ENCODE measurements at regions not wholly inside any gene's neighbourhood (a gene's known extent, or its start where the extent isn't known, plus 50 kb on each side); places are given as distances from the start of the nearest gene placed in this dataset.

DNA sequence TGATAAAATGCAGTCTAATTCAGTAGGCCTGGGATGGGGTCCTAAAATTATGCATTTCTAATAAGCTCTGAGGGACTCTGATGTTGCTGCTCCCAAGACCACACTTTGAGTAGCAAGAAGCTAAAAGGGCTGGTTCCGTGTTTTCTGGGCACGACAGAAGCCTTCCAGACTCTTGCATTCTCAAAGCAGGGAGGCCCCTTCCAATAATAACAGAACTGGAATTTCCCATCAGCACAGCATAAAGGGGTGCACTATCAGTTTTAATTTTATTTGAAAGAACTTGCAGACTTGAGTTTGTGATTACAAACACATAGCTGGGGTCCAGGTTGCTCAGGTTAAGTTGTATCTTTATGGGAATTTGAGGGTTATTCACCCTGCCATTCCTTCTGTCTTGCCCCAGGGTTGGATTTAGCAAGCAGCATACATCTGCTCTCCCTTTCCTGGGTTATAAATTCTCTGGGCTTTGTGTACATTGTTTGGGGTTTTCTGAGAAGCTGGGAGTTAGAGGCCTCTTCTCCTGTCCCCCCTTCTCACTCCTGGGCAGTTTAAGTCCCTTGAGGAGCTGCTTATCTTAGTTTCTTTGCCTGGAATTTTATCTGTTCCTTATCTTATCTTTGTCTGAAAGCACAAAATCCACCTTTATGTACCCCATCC, 94.2 kb upstream of the SLC2A1 start:
- H3K4me3 Mint-ChIP-seq = no peak overlapping the region
- peaks cover 4% of the 10 kb centered on the region for H3K4me1 Mint-ChIP-seq (ENCODE audit: low read depth)
- no peak overlapping the region for H3K27ac Mint-ChIP-seq
- no peaks in the 10 kb centered on the region for H3K36me3 Mint-ChIP-seq
- no peaks in the 10 kb centered on the region for H3K9me3 Mint-ChIP-seq
- intact Hi-C loops (cut with micrococcal nuclease) = no loop called here
- no peak for DNase-seq
- ChIA-PET CTCF (interaction anchor here (7.9 kb wide), 1 partner anchor 20 kb away, joined by 37 read pairs; no protein-coding TSS in a partner anchor), POLR2A (no interaction called here)
- H3K27me3 Mint-ChIP-seq = no peaks in the 10 kb centered on the region

DNA sequence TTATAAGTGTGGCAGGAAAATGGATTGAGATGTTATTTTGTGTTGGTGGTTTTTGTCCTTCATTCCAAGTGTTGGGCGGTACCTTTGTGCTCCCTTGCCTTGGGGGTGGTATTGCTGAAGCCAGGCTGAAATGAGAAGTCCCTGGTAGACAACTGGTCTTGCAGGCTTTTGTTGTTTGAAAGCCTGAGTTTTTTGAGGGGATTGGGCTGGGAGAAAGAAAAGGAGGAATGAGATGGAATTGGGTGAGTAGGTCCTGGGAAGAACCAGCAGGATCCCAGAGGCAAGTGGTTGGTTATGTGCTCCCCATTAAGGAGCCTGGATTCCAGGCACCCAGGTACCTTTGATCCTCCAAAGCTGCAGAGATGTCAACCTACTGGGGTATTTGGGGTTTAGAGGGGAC, 93.7 kb upstream of the SLC2A1 start:
- H3K27ac Mint-ChIP-seq = no peak overlapping the region
- intact Hi-C loops (cut with micrococcal nuclease) = no loop called here
- DNase-seq = no peak
- H3K4me1 Mint-ChIP-seq (ENCODE audit: low read depth) = no peaks in the 10 kb centered on the region
- H3K27me3 Mint-ChIP-seq = no peaks in the 10 kb centered on the region
- no peak overlapping the region for H3K4me3 Mint-ChIP-seq
- H3K36me3 Mint-ChIP-seq = no peaks in the 10 kb centered on the region
- ChIA-PET POLR2A (no interaction called here), CTCF (interaction anchor here (1.3 to 7.9 kb wide), 2 partner anchors 21 to 129 kb away, joined by 5 to 37 read pairs; no protein-coding TSS in a partner anchor)
- no peaks in the 10 kb centered on the region for H3K9me3 Mint-ChIP-seq

DNA sequence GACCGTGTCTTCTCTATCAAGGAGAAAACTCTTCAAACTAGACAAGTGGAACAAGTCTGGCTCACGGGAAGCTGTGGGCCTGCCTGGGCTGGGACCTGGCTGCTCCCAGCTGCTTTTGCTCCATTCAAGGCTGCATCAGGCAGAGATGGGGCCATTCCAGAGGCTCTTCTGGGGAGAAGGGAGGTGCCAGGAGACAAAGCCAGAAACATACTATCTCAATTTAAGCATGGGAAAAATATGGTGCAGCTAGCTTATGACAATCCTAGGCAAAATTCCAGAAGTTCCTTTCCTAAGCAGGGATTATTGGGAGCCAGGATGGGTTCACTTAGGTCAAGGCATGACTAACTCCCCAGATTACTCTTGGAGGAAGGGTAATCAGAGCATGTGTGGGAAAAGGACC, 90.8 kb upstream of the SLC2A1 start:
- ChIA-PET POLR2A (no interaction called here), CTCF (interaction anchor here (1.0 to 7.9 kb wide), 2 partner anchors 16 to 24 kb away, joined by 3 to 37 read pairs; no protein-coding TSS in a partner anchor)
- intact Hi-C loops (cut with micrococcal nuclease) = no loop called here

DNA sequence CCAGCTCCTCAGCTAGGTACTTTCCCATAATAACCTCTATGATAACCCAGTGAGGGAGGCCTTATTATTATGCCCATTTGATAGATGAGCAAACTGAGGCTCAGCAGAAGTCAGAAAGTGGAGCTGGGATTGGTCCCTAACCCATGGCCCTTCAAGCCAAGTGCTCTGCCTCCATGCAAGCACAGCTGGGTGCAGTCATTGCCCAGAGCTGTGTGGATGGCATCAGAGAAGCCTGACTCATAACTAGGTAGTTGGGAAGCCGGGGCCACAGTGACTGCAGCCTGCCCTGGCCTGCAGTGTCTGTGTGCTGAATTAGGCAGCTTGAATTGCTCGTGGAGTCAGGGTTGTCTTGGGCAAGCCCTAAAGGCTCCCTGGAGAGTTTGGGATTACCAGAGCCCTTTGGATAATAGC, 89.9 kb upstream of the SLC2A1 start:
- no peak for DNase-seq
- H3K4me1 Mint-ChIP-seq (ENCODE audit: low read depth) = no peaks in the 10 kb centered on the region
- ChIA-PET POLR2A (no interaction called here), CTCF (interaction anchor here (0.8 to 7.9 kb wide), 3 partner anchors 10 to 125 kb away, joined by 3 to 37 read pairs (median 4); no protein-coding TSS in a partner anchor)
- H3K4me3 Mint-ChIP-seq = no peak overlapping the region
- H3K27me3 Mint-ChIP-seq = no peaks in the 10 kb centered on the region
- H3K9me3 Mint-ChIP-seq = no peaks in the 10 kb centered on the region
- H3K36me3 Mint-ChIP-seq = no peaks in the 10 kb centered on the region
- H3K27ac Mint-ChIP-seq = no peak overlapping the region
- intact Hi-C loops (cut with micrococcal nuclease) = no loop called here

More for the DNA sequence above, 90.8 kb upstream of the SLC2A1 start:
- no peak for DNase-seq
- H3K4me3 Mint-ChIP-seq = no peak overlapping the region
- no peaks in the 10 kb centered on the region for H3K9me3 Mint-ChIP-seq
- no peak overlapping the region for H3K27ac Mint-ChIP-seq
- no peaks in the 10 kb centered on the region for H3K36me3 Mint-ChIP-seq
- no peaks in the 10 kb centered on the region for H3K4me1 Mint-ChIP-seq (ENCODE audit: low read depth)
- H3K27me3 Mint-ChIP-seq = no peaks in the 10 kb centered on the region

DNA sequence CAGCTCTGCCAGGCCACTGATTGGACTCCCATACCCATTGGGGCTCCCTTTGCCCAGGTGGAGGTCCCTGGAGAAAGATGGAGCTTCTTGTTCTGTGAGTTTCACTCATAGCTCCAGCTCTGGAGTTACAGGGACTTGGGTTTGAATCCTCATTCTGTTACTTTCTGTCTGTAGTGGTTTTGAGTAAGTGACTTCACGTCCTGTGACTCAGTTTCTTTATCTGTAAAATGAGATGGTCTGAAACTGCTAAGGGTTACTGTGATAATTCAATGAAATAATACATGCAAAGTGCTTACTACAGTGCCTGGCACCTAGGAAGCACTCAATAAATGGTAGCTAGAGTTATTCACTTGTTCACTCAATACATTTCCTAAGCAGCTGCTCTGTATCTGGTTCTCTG, 88.5 kb upstream of the SLC2A1 start:
- Mint-ChIP-seq H3K27me3 (no peaks in the 10 kb centered on the region), H3K27ac (no peak overlapping the region), H3K9me3 (no peaks in the 10 kb centered on the region), H3K36me3 (no peaks in the 10 kb centered on the region), H3K4me1 (ENCODE audit: low read depth) (no peaks in the 10 kb centered on the region), H3K4me3 (no peak overlapping the region)
- POLR2A ChIA-PET = no interaction called here
- CTCF ChIA-PET = interaction anchor here (1.1 to 7.9 kb wide), 3 partner anchors 26 to 134 kb away, joined by 4 to 37 read pairs (median 4); no protein-coding TSS in a partner anchor
- intact Hi-C loops (cut with micrococcal nuclease) = no loop called here
- no peak for DNase-seq

DNA sequence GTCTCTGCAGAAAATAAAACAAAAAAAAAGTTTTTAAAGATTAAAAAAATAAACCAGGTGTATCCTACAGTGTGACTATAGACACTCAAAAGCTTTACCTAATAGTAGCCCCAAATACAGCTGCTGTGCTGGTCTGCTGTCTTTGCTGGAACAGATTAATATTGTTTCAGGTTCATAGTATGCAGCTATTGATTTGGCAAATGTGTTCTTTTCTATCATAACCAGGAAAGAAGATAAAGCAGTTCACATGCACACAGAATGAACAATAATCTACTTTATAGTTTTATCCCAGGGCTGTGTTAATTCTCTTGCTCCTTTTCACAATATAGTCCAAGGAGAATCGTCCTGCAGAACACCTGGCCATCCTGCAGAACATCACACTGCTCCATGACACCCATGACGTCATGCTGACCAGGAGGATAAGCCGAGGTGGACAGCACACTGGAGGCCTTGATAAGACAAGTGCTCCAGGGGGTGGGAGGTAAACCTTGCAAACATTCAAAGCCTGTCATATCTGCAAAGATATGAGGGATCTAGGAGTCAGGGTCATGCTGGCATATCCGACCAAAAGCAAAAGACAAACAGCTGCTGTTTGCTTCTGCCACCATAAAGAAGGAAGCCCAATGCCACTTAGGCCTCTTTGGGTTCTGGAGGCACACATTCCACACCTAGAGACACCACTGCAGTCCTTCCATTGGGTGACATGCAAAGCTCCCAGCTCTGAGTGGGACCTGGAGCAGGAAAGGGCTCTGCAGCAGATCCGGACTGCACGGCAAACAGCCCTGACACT, 86.1 kb upstream of the SLC2A1 start:
- H3K36me3 Mint-ChIP-seq = no peaks in the 10 kb centered on the region
- no peaks in the 10 kb centered on the region for H3K27me3 Mint-ChIP-seq
- no peaks in the 10 kb centered on the region for H3K9me3 Mint-ChIP-seq
- ChIA-PET POLR2A (no interaction called here), CTCF (no interaction called here)
- intact Hi-C loops (cut with micrococcal nuclease) = no loop called here
- H3K4me1 Mint-ChIP-seq (ENCODE audit: low read depth) = no peaks in the 10 kb centered on the region
- no peak for DNase-seq
- H3K27ac Mint-ChIP-seq = no peak overlapping the region
- no peak overlapping the region for H3K4me3 Mint-ChIP-seq

DNA sequence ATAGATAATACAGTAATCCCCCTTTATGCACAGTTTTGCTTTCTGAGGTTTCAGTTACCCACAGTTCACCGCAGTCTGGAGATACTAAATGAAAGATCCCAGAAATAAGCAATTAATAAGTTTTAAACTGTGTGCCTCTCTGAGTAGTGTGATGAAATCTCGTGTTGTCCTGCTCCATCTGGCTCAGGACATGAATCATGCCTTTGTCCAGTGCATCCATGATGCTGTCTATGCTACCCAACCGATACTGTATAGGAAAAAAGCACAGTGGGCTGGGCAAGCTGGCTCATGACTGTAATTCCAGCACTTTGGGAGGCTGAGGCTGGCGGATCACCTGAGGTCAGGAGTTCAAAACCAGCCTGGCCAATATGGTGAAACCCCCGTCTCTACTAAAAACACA, 85.0 kb upstream of the SLC2A1 start:
- no peak for DNase-seq
- ChIA-PET CTCF (no interaction called here), POLR2A (no interaction called here)
- H3K4me1 Mint-ChIP-seq (ENCODE audit: low read depth) = no peaks in the 10 kb centered on the region
- no peaks in the 10 kb centered on the region for H3K27me3 Mint-ChIP-seq
- H3K9me3 Mint-ChIP-seq = no peaks in the 10 kb centered on the region
- intact Hi-C loops (cut with micrococcal nuclease) = no loop called here
- no peak overlapping the region for H3K4me3 Mint-ChIP-seq
- H3K27ac Mint-ChIP-seq = no peak overlapping the region
- no peaks in the 10 kb centered on the region for H3K36me3 Mint-ChIP-seq

DNA sequence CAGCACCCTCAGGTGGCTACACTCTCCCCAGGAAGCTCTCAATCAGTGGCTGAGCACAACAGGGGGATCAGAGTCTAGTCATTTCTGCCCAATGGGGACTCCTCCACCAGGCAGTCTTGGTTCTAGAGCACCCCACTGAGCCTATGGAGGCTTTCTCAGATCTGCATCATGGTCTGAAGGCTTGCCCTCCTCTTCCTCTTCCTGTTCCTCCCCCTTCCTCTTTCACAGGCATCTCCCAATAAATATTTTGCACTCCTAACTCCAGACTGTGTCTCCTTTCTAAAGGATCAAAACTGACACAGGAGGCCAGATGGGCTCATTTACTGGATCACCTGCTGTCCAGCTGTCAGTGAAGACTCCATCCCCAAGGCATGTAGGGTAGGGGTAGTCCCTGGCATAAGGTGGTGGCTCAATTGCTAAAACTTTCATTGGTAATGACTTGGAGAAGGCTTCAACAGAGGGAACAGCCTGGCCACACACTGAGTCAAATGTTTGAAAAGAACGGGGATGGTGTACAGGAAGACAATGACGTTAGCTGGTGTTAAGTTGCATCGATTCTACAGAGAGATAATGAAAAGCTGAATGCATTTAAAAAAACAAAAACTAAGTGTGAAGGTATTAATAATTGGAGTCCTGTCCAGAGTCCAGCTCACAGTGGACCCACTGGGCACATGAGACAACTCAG, 84.2 kb upstream of the SLC2A1 start:
- no peak for DNase-seq
- ChIA-PET POLR2A (no interaction called here), CTCF (interaction anchor here (1.1 to 2.7 kb wide), 2 partner anchors 31 to 120 kb away, joined by 3 to 9 read pairs; no protein-coding TSS in a partner anchor)
- H3K9me3 Mint-ChIP-seq = no peaks in the 10 kb centered on the region
- intact Hi-C loops (cut with micrococcal nuclease) = no loop called here
- H3K4me1 Mint-ChIP-seq (ENCODE audit: low read depth) = no peaks in the 10 kb centered on the region
- H3K36me3 Mint-ChIP-seq = no peaks in the 10 kb centered on the region
- H3K4me3 Mint-ChIP-seq = no peak overlapping the region
- no peaks in the 10 kb centered on the region for H3K27me3 Mint-ChIP-seq
- H3K27ac Mint-ChIP-seq = no peak overlapping the region

DNA sequence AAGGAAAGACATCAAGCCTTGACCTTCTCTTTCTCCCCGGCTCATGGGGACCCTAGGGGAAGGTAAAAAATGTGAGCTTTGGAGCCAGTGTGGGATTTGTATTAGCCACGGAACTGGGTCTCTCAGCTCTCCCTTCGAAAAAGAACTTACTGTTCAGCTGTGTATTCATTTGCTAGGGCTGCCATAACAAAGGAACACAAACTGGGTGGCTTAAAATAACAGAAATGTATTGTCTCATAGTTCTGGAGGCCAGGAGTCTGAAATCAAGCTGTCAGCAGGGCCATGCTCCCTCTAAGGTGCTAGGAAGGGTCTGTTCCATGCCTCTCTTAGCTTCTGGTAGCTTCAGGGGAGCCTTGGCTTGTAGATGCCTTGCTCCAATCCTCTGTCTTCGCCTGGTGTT, 83.5 kb upstream of the SLC2A1 start:
- Mint-ChIP-seq H3K36me3 (no peaks in the 10 kb centered on the region), H3K4me3 (no peak overlapping the region), H3K4me1 (ENCODE audit: low read depth) (no peaks in the 10 kb centered on the region), H3K27ac (no peak overlapping the region), H3K9me3 (no peaks in the 10 kb centered on the region), H3K27me3 (no peaks in the 10 kb centered on the region)
- intact Hi-C loops (cut with micrococcal nuclease) = no loop called here
- ChIA-PET POLR2A (no interaction called here), CTCF (interaction anchor here (1.1 to 2.7 kb wide), 2 partner anchors 31 to 119 kb away, joined by 3 to 9 read pairs; no protein-coding TSS in a partner anchor)
- DNase-seq = no peak

DNA sequence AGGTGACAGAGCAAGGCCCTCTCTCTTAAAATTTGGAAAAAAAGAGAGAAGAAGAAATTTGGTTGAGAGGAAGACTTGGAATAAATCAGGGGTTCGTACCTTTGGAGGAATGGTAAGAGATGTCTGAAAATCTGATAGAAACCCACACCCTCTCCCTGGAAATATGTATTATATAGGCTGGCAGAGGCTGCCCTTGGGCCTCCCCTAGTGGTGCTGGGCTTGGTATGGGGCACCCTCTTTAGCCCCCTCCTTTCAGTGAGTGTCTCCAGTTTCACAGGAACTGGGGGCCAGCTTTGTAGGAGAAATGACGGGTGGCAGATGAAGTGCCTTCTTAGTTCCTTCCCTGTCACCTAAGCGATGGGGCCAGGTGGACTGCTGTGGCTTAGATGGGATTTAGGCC, 82.9 kb upstream of the SLC2A1 start:
- no peak overlapping the region for H3K4me3 Mint-ChIP-seq
- CTCF ChIA-PET = interaction anchor here (1.1 to 2.7 kb wide), 2 partner anchors 32 to 119 kb away, joined by 3 to 9 read pairs; no protein-coding TSS in a partner anchor
- H3K27me3 Mint-ChIP-seq = no peaks in the 10 kb centered on the region
- H3K36me3 Mint-ChIP-seq = no peaks in the 10 kb centered on the region
- H3K27ac Mint-ChIP-seq = no peak overlapping the region
- no peaks in the 10 kb centered on the region for H3K4me1 Mint-ChIP-seq (ENCODE audit: low read depth)
- no peak for DNase-seq
- POLR2A ChIA-PET = no interaction called here
- intact Hi-C loops (cut with micrococcal nuclease) = no loop called here
- no peaks in the 10 kb centered on the region for H3K9me3 Mint-ChIP-seq

DNA sequence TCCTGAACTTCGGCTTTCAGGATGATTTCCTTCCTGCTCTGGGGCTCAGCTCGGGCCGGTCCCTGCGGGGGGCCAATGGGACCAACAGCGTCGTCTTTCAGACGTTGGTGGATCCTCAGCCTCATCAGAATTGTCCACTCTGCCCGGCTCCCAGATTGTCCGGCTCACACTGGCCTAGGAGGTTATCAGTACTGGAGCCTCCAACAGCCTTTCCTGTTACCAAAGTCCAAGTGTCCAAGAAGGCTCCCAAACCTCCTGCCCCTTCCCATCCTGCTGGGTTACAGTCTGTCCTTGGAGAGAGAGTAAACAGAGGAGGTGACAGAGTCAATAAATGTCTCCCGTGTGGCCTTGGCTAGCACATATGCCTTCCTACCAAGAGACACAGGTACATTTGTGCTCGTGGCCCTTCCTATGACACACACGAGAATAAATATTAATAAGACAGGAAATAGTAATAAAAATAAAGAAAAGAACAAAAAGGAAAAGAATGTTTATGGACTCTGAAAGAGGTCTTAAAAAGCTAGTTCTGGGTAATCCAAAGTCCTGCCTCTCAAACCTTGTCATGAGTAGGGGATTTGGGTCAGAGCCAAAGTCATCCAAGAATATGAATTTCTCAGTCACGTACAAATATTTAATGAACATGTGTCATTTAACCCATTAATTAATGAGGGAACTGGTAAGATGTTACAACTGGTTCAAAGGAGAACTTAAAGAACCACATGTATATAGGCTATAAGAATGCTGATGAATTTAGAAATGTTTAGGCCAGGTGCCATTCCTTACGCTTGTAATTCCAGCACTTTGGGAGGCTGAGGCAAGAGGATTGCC, 80.8 kb upstream of the SLC2A1 start:
- ChIA-PET CTCF (no interaction called here), POLR2A (no interaction called here)
- intact Hi-C loops (cut with micrococcal nuclease) = no loop called here
- Mint-ChIP-seq H3K27ac (no peak overlapping the region), H3K36me3 (no peaks in the 10 kb centered on the region), H3K27me3 (no peaks in the 10 kb centered on the region), H3K4me3 (no peak overlapping the region), H3K9me3 (no peaks in the 10 kb centered on the region), H3K4me1 (ENCODE audit: low read depth) (peaks cover 11% of the 10 kb centered on the region)
- DNase-seq = no peak
